Skin of body (tissue), 1 donor: ENCODE measurements at regions not wholly inside any gene's neighbourhood (a gene's known extent, or its start where the extent isn't known, plus 50 kb on each side); places are given as distances from the start of the nearest gene placed in this dataset.

ENCODE experiments used
- DNase-seq: peaks from one replicate; lab custom pipeline; 2025; lab: John Stamatoyannopoulos, UW

- peak; percentile 54 for DNase-seq
These were observed 138.6 kb upstream of the SPEF2 start for GRCh38 chr5:35478856-35479682.

- no peak for DNase-seq
These were observed 139.8 kb upstream of the SPEF2 start for GRCh38 chr5:35477911-35478310.

- DNase-seq = no peak
These were observed 140.3 kb upstream of the SPEF2 start for GRCh38 chr5:35477321-35477720.

GRCh38 chr5:35476797-35477196, 140.9 kb upstream of the SPEF2 start:
- DNase-seq = no peak

GRCh38 chr5:35476036-35476435, 141.6 kb upstream of the SPEF2 start:
- peak; percentile 22 for DNase-seq

- peak; percentile 36 for DNase-seq
These were observed 144.1 kb upstream of the SPEF2 start for GRCh38 chr5:35473589-35473988.

- no peak for DNase-seq
These were observed 146.8 kb upstream of the SPEF2 start for GRCh38 chr5:35470866-35471265.

GRCh38 chr5:35468811-35469210, 148.9 kb upstream of the SPEF2 start:
- no peak for DNase-seq

GRCh38 chr5:35466746-35467145, 150.9 kb upstream of the SPEF2 start:
- no peak for DNase-seq

- DNase-seq = no peak
These were observed 152.9 kb upstream of the SPEF2 start for GRCh38 chr5:35464757-35465156.

GRCh38 chr5:35461530-35461929, 156.1 kb upstream of the SPEF2 start:
- no peak for DNase-seq

- DNase-seq = no peak
These were observed 158.8 kb upstream of the SPEF2 start for GRCh38 chr5:35458824-35459207.

GRCh38 chr5:35457912-35458823, 159.5 kb upstream of the SPEF2 start:
- DNase-seq = no peak

GRCh38 chr5:35456506-35456905, 161.2 kb upstream of the SPEF2 start:
- DNase-seq = no peak

- no peak for DNase-seq
These were observed 163.6 kb upstream of the SPEF2 start for GRCh38 chr5:35454011-35454525.

GRCh38 chr5:35443803-35444595, 173.7 kb upstream of the SPEF2 start:
- DNase-seq = no peak

- no peak for DNase-seq
These were observed 174.6 kb upstream of the SPEF2 start for GRCh38 chr5:35442885-35443639.

- no peak for DNase-seq
These were observed 177.3 kb upstream of the SPEF2 start for GRCh38 chr5:35440409-35440808.

- no peak for DNase-seq
These were observed 178.9 kb upstream of the SPEF2 start for GRCh38 chr5:35438786-35439185.

GRCh38 chr5:35438288-35438687, 179.4 kb upstream of the SPEF2 start:
- DNase-seq = no peak
